ENCODE measurements at regions not wholly inside any gene's neighbourhood (a gene's known extent, or its start where the extent isn't known, plus 50 kb on each side); places are given as distances from the start of the nearest gene placed in this dataset.

DNA sequence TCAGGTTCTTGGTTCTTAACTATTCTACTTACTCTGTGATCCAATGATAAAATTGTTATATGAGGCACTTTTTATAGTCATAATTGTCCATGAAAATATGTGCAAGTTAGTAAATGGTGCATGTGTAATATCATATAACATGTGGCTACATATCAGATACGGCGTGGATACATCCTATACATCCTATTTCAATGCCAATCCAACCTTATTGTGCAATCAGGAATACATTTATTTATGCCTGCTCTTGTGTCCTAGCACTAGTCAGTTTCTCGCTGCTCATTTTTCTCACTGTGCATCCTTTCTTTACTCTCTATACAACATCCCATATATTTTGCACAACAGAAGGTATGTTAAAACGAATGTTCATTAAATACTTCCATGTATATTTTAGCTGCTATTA is 1141.1 kb downstream of the FAT4 start:
- ATAC-seq (no peak), DNase-seq (no peak)
- TF ChIP-seq, protein P1, sequence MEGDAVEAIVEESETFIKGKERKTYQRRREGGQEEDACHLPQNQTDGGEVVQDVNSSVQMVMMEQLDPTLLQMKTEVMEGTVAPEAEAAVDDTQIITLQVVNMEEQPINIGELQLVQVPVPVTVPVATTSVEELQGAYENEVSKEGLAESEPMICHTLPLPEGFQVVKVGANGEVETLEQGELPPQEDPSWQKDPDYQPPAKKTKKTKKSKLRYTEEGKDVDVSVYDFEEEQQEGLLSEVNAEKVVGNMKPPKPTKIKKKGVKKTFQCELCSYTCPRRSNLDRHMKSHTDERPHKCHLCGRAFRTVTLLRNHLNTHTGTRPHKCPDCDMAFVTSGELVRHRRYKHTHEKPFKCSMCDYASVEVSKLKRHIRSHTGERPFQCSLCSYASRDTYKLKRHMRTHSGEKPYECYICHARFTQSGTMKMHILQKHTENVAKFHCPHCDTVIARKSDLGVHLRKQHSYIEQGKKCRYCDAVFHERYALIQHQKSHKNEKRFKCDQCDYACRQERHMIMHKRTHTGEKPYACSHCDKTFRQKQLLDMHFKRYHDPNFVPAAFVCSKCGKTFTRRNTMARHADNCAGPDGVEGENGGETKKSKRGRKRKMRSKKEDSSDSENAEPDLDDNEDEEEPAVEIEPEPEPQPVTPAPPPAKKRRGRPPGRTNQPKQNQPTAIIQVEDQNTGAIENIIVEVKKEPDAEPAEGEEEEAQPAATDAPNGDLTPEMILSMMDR (IDR thresholded peaks at IDR 0.05), result no peak
- H3K36me3 ChIP-seq (ENCODE audit: low read depth), result no peaks in the 10 kb centered on the region
- H3K9me3 ChIP-seq, result no peaks in the 10 kb centered on the region
- H3K4me3 ChIP-seq, result no peak overlapping the region
- intact Hi-C loops (cut with DNase I, micrococcal nuclease), result no loop called here
- H3K4me1 ChIP-seq (ENCODE audit: low read depth), result no peaks in the 10 kb centered on the region

DNA sequence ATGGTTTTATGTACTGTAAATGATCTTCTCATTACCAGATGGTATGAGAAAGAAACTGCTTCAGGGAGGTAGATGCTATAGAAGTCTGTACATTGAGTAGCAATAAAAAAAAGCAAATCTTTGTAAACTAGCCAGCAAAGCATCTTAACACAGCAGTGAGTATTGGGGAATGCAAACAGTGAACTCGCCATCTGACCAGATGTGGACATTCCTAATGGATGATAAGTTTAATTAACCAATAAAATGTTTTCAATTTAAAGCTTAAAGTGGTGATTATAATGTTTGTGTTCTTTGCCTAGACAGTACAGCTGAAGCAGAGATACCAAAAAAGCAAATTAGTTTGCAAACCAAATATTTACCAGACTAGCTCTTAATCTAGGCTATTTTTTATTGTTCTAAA is 1144.2 kb downstream of the FAT4 start:
- ATAC-seq (no peak), DNase-seq (no peak)
- Histone ChIP-seq H3K9me3 (no peaks in the 10 kb centered on the region), H3K36me3 (ENCODE audit: low read depth) (no peaks in the 10 kb centered on the region), H3K4me3 (no peak overlapping the region), H3K4me1 (ENCODE audit: low read depth) (no peaks in the 10 kb centered on the region)
- TF ChIP-seq, protein P1 (IDR thresholded peaks at IDR 0.05), result no peak
- intact Hi-C loops (cut with DNase I, micrococcal nuclease), result no loop called here

DNA sequence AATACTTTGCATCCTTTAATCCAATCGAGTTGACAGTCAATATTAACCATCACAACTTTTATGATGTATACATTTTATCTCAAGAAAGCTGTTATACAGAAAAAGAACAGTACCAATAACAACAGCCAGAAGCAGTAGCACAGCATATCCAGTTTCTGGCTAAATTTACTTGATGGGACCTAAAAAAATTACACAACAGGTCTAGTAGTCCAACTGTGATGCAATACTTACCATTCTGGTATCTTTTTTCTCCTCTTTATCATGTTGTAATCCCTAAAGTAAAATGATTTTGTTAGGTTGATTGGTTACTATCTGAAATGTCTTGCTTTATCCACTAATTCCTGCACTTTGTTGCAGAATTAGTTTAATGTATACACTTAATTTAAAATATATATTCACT is 1150.6 kb downstream of the FAT4 start:
- no peaks in the 10 kb centered on the region for H3K9me3 ChIP-seq
- H3K4me1 ChIP-seq (ENCODE audit: low read depth), result no peaks in the 10 kb centered on the region
- H3K4me3 ChIP-seq, result no peak overlapping the region
- no peak for ATAC-seq
- TF ChIP-seq, protein P1 (IDR thresholded peaks at IDR 0.05), result no peak
- H3K36me3 ChIP-seq (ENCODE audit: low read depth), result no peaks in the 10 kb centered on the region
- no peak for DNase-seq
- intact Hi-C loops (cut with DNase I, micrococcal nuclease), result no loop called here

DNA sequence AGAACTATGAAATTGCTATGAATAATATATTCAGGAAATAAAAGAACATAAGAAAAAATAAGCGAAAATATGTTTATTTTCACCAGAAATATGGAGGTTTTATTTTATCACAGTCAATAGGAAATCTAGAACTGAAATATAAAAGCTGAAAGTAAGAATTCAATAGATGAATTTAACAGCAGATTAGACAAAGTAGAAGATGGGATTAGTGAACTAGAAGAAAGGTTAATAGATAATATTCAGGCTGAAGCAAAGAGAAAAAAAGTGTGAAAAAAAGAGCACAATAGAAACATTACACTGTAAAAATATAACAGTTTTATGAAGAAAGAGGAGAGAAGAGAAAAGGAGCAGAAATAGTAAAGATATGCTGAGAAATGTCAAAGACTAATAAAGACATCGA is 1152.1 kb downstream of the FAT4 start:
- DNase-seq (no peak), ATAC-seq (no peak)
- TF ChIP-seq, protein P1 (IDR thresholded peaks at IDR 0.05), result no peak
- H3K36me3 ChIP-seq (ENCODE audit: low read depth), result no peaks in the 10 kb centered on the region
- intact Hi-C loops (cut with DNase I, micrococcal nuclease), result no loop called here
- no peak overlapping the region for H3K4me3 ChIP-seq
- no peaks in the 10 kb centered on the region for H3K4me1 ChIP-seq (ENCODE audit: low read depth)
- H3K9me3 ChIP-seq, result no peaks in the 10 kb centered on the region

DNA sequence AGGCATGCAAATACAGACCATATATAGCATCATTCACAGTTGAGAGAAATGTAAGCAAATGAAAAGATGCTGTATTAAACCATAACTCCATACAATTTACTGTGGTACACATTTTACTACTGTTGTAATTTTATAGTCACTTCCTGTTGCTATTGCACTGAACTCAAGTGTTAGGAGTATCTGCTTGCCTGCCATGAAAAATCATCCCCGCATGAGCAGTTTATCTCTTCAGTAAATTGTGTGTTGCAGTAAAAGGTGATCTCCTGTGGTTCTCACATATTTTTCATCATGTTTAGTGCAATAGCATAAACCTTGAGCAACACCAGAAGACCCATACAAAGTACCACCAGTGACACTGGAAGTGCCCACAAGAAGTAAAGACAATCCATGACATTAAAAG is 1153.4 kb downstream of the FAT4 start:
- Histone ChIP-seq H3K36me3 (ENCODE audit: low read depth) (no peaks in the 10 kb centered on the region), H3K4me3 (no peak overlapping the region), H3K9me3 (no peaks in the 10 kb centered on the region), H3K4me1 (ENCODE audit: low read depth) (no peaks in the 10 kb centered on the region)
- TF ChIP-seq, protein P1 (IDR thresholded peaks at IDR 0.05), result no peak
- DNase-seq, result no peak
- ATAC-seq, result no peak
- intact Hi-C loops (cut with DNase I, micrococcal nuclease), result no loop called here

DNA sequence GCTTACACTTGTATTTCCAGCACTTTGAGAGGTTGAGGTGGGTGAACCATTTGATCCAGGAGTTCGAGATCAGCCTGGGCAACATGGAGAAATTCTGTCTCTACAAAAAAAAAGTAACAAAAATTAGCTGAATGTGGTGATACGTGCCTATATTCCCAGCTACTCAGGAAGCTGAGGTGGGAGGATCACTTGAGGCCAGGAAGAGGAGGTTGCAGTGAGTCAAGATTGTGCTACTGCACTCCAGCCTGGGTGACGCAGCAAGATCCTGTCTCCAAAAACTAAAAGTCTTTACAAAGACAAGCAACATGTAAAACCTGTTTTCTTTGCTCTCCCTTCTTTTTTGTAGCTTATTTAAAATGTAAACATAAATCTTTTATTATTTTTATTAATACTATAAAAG is 1156.1 kb downstream of the FAT4 start:
- intact Hi-C loops (cut with DNase I, micrococcal nuclease), result no loop called here
- no peaks in the 10 kb centered on the region for H3K4me1 ChIP-seq (ENCODE audit: low read depth)
- DNase-seq (no peak), ATAC-seq (no peak)
- TF ChIP-seq, protein P1 (IDR thresholded peaks at IDR 0.05), result no peak
- peaks cover 3% of the 10 kb centered on the region for H3K9me3 ChIP-seq
- H3K4me3 ChIP-seq, result no peak overlapping the region
- H3K36me3 ChIP-seq (ENCODE audit: low read depth), result no peaks in the 10 kb centered on the region
